ENCODE measurements at regions not wholly inside any gene's neighbourhood (a gene's known extent, or its start where the extent isn't known, plus 50 kb on each side); places are given as distances from the start of the nearest gene placed in this dataset.

GRCh38 chr5:119750887-119751733 is 121.8 kb downstream of the FAM170A start:
- TF ChIP-seq CTCF (conservative IDR thresholded peaks at IDR 0.05) (no peak), ZFX (IDR thresholded peaks at IDR 0.05) (no peak)

Measured in C4-2B (cell line).